RWPE2 (cell line): ENCODE measurements at regions not wholly inside any gene's neighbourhood (a gene's known extent, or its start where the extent isn't known, plus 50 kb on each side); places are given as distances from the start of the nearest gene placed in this dataset.
A peak's percentile ranks its signal among the peaks of the same experiment; 100 is the strongest.

ENCODE experiments used
- ATAC-seq: fragments of 200-7000 bp; cut with Tn5 transposase; 3 replicates; pipeline ENCODE4 v1.9.1; 2021; ENCODE audit warnings: low read depth
- DNase-seq: peaks from one replicate; pipeline ENCODE4 v3.0.0-alpha.2; 2020; ENCODE audit warnings: low spot score
- H3K27ac ChIP-seq: fragments of 450-650 bp; 2 replicates; pipeline ENCODE4 v1.5.1; 2017; ENCODE audit warnings: mild to moderate bottlenecking; ENCODE audit not compliant: poor library complexity, severe bottlenecking
- H3K27me3 ChIP-seq: fragments of 250-450 bp; sonication (Bioruptor Pico); 2 replicates; pipeline ENCODE4 v1.5.1; 2021; ENCODE audit warnings: mild to moderate bottlenecking, moderate library complexity; ENCODE audit not compliant: insufficient read depth, poor library complexity, severe bottlenecking
- H3K36me3 ChIP-seq: fragments of 250-450 bp; sonication (Bioruptor Pico); 2 replicates; pipeline ENCODE4 v1.5.1; 2020; ENCODE audit warnings: low read depth, mild to moderate bottlenecking, moderate library complexity
- H3K4me1 ChIP-seq: fragments of 250-450 bp; sonication (Bioruptor Pico); 2 replicates; pipeline ENCODE4 v1.5.1; 2021; ENCODE audit warnings: mild to moderate bottlenecking, moderate library complexity; ENCODE audit not compliant: insufficient read depth, poor library complexity, severe bottlenecking
- H3K4me3 ChIP-seq: fragments of 250-450 bp; sonication (Bioruptor Pico); 2 replicates; pipeline ENCODE4 v1.5.1; 2021; ENCODE audit warnings: mild to moderate bottlenecking, moderate library complexity; ENCODE audit not compliant: severe bottlenecking
- H3K9me3 ChIP-seq: fragments of 250-450 bp; sonication (Bioruptor Pico); 2 replicates; pipeline ENCODE4 v1.5.1; 2021; ENCODE audit warnings: mild to moderate bottlenecking, moderate library complexity; ENCODE audit not compliant: severe bottlenecking
- TF ChIP-seq, protein P1 (sequence below): fragments of 450-650 bp; IDR thresholded peaks from one replicate; pipeline ENCODE4 v1.5.1; 2017; ENCODE audit warnings: mild to moderate bottlenecking, moderate library complexity; ENCODE audit not compliant: poor library complexity, severe bottlenecking

DNA sequence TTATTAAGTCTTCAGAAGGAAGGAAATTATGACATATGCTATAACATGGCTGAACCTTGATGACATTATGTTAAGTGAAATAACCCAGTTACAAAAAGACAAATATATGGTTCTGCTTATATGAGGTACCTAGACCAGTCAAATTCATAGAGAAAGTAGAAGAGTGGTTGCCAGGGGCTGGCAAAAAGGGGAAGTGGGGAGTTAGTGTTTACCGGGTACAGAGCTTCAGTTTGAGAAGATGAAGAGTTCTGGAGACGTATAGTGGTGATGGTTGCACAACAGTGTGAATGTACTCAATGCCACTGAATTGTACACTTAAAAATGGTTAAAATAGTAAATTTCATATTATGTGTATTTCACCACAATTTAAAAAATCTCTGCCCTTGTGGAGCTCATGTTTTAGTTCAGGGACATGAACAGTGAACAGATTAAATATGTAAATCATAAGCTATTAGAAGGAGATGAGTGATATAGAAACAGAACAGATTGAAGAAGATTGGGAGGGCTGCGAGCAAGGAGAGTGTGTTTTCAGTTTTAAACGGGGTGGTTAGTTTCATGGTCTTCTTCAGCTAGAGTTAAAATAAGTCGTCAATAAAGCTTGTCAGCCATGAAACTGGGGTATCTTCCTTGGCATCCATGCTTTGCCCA is 355.2 kb downstream of the KCNRG start:
- Histone ChIP-seq H3K27me3 (no peaks in the 10 kb centered on the region), H3K36me3 (no peaks in the 10 kb centered on the region), H3K4me1 (peaks cover 6% of the 10 kb centered on the region), H3K4me3 (no peak overlapping the region), H3K9me3 (no peaks in the 10 kb centered on the region), H3K27ac (no peak overlapping the region)
- TF ChIP-seq, protein P1, sequence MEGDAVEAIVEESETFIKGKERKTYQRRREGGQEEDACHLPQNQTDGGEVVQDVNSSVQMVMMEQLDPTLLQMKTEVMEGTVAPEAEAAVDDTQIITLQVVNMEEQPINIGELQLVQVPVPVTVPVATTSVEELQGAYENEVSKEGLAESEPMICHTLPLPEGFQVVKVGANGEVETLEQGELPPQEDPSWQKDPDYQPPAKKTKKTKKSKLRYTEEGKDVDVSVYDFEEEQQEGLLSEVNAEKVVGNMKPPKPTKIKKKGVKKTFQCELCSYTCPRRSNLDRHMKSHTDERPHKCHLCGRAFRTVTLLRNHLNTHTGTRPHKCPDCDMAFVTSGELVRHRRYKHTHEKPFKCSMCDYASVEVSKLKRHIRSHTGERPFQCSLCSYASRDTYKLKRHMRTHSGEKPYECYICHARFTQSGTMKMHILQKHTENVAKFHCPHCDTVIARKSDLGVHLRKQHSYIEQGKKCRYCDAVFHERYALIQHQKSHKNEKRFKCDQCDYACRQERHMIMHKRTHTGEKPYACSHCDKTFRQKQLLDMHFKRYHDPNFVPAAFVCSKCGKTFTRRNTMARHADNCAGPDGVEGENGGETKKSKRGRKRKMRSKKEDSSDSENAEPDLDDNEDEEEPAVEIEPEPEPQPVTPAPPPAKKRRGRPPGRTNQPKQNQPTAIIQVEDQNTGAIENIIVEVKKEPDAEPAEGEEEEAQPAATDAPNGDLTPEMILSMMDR: no peak
- ATAC-seq (no peak), DNase-seq (no peak)

DNA sequence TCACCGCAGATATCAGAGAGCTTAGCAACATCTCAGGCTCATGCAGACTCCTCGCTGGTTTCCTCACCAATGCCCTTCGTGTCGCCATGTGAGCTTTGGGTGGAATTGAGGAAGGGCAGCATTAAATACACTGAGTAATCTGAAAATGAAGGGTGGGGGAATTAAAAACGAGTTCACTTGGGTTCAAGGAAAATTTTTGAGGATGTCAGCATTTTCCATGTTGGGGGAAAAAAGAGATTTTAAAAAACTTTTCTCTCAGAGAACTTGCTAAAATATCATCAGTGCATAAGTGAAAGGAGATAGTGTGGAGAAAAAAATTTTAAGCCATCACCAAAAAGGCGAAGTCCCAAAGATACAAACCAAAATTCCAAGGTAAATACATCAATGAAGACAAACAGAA is 359.3 kb downstream of the KCNRG start:
- DNase-seq (no peak), ATAC-seq (no peak)
- no peaks in the 10 kb centered on the region for H3K27me3 ChIP-seq
- no peak overlapping the region for H3K4me3 ChIP-seq
- no peaks in the 10 kb centered on the region for H3K4me1 ChIP-seq
- H3K9me3 ChIP-seq: no peaks in the 10 kb centered on the region
- TF ChIP-seq, protein P1: no peak
- H3K36me3 ChIP-seq: no peaks in the 10 kb centered on the region
- H3K27ac ChIP-seq: no peak overlapping the region

DNA sequence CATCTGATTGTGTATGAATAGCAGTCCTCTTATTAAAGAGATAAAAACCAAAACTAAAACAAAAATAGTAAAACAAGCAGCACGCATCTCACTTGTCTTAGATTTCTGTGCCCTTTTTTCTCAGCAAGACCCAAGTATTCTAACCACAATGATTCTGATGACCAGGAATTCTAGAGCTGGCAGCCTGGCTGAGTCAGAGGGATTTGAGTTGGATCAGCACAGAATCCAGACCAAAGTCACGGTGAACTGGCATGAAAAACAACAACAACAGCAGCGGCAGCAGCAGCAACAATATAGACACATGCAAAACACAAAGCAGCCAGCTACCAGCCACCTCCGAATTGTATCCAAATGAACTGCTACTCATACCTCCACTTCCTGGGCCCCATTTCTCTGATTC is 360.5 kb downstream of the KCNRG start:
- no peak overlapping the region for H3K4me3 ChIP-seq
- H3K36me3 ChIP-seq: no peaks in the 10 kb centered on the region
- TF ChIP-seq, protein P1: no peak
- peaks cover 1% of the 10 kb centered on the region for H3K9me3 ChIP-seq
- no peaks in the 10 kb centered on the region for H3K27me3 ChIP-seq
- no peak for DNase-seq
- no peaks in the 10 kb centered on the region for H3K4me1 ChIP-seq
- ATAC-seq: no peak
- H3K27ac ChIP-seq: no peak overlapping the region

DNA sequence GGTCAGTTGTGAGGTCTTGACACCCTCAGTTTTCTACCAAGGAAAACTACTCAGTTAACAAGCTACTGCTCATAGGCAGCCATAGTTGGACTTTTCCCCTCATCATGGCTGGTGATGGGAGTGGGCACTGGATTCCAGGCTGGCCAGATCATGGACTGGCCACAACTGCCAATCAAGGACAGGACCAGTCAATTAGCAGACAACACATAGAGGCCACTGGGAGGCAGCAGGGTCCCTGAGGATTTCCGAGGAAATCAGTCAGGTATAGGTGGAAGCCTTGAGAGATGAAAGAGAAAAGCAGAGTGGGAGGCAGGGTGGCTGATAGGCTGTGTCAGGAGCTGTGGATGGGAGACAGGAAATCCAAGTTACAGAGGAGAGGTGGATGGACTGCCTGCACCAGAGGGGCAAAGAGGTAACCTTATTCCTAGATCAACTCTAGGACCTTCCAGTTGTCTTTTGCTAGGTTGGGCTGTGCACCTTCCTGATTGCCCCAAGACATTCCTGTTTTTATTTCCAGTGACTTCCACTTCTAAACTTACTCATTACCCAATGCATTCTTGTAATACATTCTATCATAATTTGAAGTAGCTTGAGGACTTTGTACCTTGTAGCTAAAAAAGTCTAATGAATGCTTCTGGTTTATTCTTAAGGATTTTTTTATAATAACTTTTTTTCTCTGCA is 361.8 kb downstream of the KCNRG start:
- DNase-seq (no peak), ATAC-seq (peak; percentile 38)
- H3K27me3 ChIP-seq: no peaks in the 10 kb centered on the region
- no peaks in the 10 kb centered on the region for H3K36me3 ChIP-seq
- peaks cover 2% of the 10 kb centered on the region for H3K9me3 ChIP-seq
- H3K4me1 ChIP-seq: no peaks in the 10 kb centered on the region
- TF ChIP-seq, protein P1: peak; percentile 12
- no peak overlapping the region for H3K27ac ChIP-seq
- H3K4me3 ChIP-seq: no peak overlapping the region

DNA sequence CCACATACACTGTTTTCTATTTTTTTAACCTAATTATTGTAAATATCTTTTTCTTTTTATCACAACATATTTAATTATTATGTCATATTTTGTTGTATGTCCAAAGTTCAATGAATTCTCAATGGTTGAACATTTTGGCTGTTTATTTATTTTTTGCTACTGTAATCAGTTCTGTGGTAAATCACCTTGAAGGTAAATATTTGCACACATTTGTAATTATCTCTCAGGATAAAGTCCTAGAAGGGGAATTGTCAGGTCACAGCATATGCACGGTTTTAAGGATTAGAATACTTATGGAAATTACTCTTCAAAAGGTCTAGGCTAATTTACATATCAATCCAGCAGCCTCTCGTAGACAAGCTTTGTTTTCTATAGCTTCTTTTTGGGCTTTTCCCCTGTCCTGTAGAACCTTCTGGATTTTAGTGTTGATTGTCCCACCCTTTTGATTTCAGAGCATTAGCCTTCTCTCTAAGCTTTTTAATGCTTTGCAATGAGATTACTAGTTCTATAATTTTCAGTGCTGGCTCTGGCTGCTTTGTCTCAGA is 362.6 kb downstream of the KCNRG start:
- Histone ChIP-seq H3K36me3 (no peaks in the 10 kb centered on the region), H3K4me1 (no peaks in the 10 kb centered on the region), H3K9me3 (peaks cover 2% of the 10 kb centered on the region), H3K4me3 (no peak overlapping the region), H3K27me3 (no peaks in the 10 kb centered on the region), H3K27ac (no peak overlapping the region)
- TF ChIP-seq, protein P1: no peak
- DNase-seq (no peak), ATAC-seq (no peak)
